Activated CD4-positive, alpha-beta memory T cell treated with anti-CD3 and anti-CD28 coated beads for 36 hours (primary cell): ENCODE measurements at regions not wholly inside any gene's neighbourhood (a gene's known extent, or its start where the extent isn't known, plus 50 kb on each side); places are given as distances from the start of the nearest gene placed in this dataset.

Source experiments
- CTCF ChIA-PET: fragments of 350-600 bp; sonication (Branson Sonifier 250); formaldehyde crosslinking; loops from one replicate; lab custom pipeline; 2021; ENCODE audit warnings: antibody characterized with exemption, inconsistent platforms; lab: Charles Lee
- POLR2A ChIA-PET: fragments of 350-600 bp; sonication (Branson Sonifier 250); formaldehyde crosslinking; loops from one replicate; lab custom pipeline; 2021; ENCODE audit warnings: antibody characterized with exemption; lab: Charles Lee
- DNase-seq: peaks from one replicate; pipeline ENCODE4 v3.0.0-alpha.2; 2020
- H3K27ac Mint-ChIP-seq: one replicate; pipeline ENCODE4 v1.8.0; 2021; ENCODE audit warnings: mixed read lengths
- H3K27me3 Mint-ChIP-seq: one replicate; pipeline ENCODE4 v1.8.0; 2021; ENCODE audit warnings: mixed read lengths
- H3K36me3 Mint-ChIP-seq: one replicate; pipeline ENCODE4 v1.8.0; 2021; ENCODE audit warnings: mixed read lengths
- H3K4me1 Mint-ChIP-seq: one replicate; pipeline ENCODE4 v1.8.0; 2021; ENCODE audit warnings: low read depth, mixed read lengths
- H3K4me3 Mint-ChIP-seq: one replicate; pipeline ENCODE4 v1.8.0; 2021; ENCODE audit warnings: mild to moderate bottlenecking, mixed read lengths
- H3K9me3 Mint-ChIP-seq: one replicate; pipeline ENCODE4 v1.8.0; 2021; ENCODE audit warnings: mixed read lengths
- intact Hi-C: fragments of 100-400 bp; cut with micrococcal nuclease; formaldehyde crosslinking; loops from one replicate; pipeline ENCODE4 v1.15.1; 2023

- Mint-ChIP-seq H3K4me1 (no peaks in the 10 kb centered on the region), H3K4me3 (no peak overlapping the region), H3K36me3 (no peaks in the 10 kb centered on the region), H3K27me3 (peaks cover 29% of the 10 kb centered on the region), H3K9me3 (no peaks in the 10 kb centered on the region), H3K27ac (no peak overlapping the region)
- intact Hi-C loops: no loop called here
- ChIA-PET POLR2A (no interaction called here), CTCF (no interaction called here)
- DNase-seq: no peak
These were observed 171.5 kb upstream of the CAMK1G start for GRCh38 chr1:209412036-209412435.

DNA sequence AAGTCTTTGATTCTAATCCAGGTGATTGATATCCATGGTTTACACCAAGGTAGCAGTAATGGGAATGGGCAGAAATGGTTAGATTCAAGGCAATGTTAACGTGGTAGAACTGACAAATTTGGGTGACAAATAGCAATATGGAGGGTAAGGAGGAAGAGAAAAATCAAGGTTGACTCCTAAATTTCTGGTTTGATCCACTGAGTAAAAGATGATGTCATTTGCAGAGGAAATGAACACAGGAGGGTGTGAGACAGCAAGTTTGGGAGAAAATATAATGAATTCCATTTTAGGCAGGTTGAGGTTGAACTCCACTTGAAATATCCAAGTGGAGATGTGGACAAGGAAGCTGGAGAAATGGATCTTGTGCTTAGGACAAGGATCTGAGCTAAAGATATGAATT, 170.9 kb upstream of the CAMK1G start:
- Mint-ChIP-seq H3K36me3 (no peaks in the 10 kb centered on the region), H3K4me3 (no peak overlapping the region)
- CTCF ChIA-PET: no interaction called here

DNA sequence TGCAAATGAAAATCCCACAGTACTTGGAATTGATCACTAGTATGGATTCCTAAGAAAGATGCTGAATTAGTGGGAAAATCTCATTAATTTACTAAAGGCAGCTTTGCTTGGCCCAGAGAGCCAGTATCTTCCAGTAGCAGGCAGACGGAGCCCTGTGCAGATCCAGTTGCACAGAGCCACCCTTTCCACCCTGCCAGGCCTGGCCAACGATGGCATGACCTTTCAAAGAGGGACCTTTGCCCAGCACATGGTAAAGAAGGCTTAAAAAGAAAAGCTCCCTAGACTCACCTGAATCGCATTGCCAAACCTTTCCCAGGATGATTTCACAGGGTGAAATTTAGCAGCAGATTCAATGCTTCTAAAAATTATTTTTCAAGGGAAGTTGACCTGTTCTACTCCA, 170.5 kb upstream of the CAMK1G start:
- no peak for DNase-seq
- CTCF ChIA-PET: no interaction called here
- H3K27ac Mint-ChIP-seq: no peak overlapping the region
- no peaks in the 10 kb centered on the region for H3K9me3 Mint-ChIP-seq
- no peaks in the 10 kb centered on the region for H3K36me3 Mint-ChIP-seq
- no peak overlapping the region for H3K4me3 Mint-ChIP-seq
- peaks cover 29% of the 10 kb centered on the region for H3K27me3 Mint-ChIP-seq
- POLR2A ChIA-PET: no interaction called here
- no peaks in the 10 kb centered on the region for H3K4me1 Mint-ChIP-seq
- intact Hi-C loops: no loop called here

More for the DNA sequence above, 170.9 kb upstream of the CAMK1G start:
- H3K9me3 Mint-ChIP-seq: no peaks in the 10 kb centered on the region
- POLR2A ChIA-PET: no interaction called here
- H3K27ac Mint-ChIP-seq: no peak overlapping the region
- no peaks in the 10 kb centered on the region for H3K4me1 Mint-ChIP-seq
- intact Hi-C loops: no loop called here
- no peak for DNase-seq
- H3K27me3 Mint-ChIP-seq: peaks cover 29% of the 10 kb centered on the region

DNA sequence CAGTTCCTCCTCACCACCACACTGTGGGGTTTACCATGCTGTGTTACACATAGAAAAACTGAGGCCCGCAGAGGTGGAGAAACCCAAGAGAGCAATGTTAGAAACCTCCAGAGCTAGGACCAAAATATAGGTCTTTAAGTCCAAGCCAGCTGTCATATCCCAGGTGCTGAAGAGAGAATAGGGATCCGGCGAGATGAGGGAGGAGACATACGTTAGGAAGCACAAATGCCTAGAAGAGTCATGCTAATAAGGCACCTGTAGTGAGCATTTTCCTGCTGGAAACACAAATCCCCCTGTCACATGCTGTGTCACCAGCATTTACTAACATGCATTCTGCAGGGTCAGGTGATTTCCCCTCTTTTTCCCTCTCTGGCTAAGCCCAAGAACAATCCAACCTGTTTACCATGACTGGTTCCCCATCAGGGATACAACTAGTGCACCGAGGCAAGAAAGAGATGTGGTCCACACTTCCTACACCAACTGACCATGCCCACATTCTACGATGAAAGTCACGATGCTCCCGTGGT, 168.6 kb upstream of the CAMK1G start:
- Mint-ChIP-seq H3K4me3 (no peak overlapping the region), H3K4me1 (no peaks in the 10 kb centered on the region), H3K9me3 (no peaks in the 10 kb centered on the region), H3K36me3 (no peaks in the 10 kb centered on the region), H3K27ac (no peak overlapping the region), H3K27me3 (peaks cover 25% of the 10 kb centered on the region)
- ChIA-PET CTCF (no interaction called here), POLR2A (no interaction called here)
- intact Hi-C loops: no loop called here
- no peak for DNase-seq

DNA sequence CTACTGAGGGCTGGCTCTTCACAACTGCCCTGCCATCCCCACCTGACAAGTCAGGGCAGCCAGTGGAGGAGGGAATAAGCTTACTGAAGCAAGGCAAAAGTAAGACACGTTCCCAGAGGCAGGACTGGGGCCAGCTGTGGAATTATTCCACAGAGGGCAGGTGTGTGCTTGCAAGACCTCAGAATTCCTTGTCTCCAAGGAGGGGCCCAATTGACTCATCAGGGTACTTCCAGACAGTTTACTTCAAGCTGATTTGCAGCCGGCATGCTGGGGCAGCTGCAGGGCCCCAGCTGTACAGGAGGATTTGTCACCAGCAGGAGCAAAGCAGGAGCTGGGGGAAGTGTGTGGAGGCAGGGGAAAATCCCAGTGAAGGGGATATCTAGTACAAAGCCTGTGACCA, 167.5 kb upstream of the CAMK1G start:
- POLR2A ChIA-PET: no interaction called here
- no peak for DNase-seq
- CTCF ChIA-PET: interaction anchor here (0.7 kb wide), 1 partner anchor 60 kb away, joined by 3 read pairs; no protein-coding TSS in a partner anchor
- intact Hi-C loops: no loop called here
- Mint-ChIP-seq H3K27me3 (peaks cover 25% of the 10 kb centered on the region), H3K27ac (no peak overlapping the region), H3K4me3 (no peak overlapping the region), H3K9me3 (no peaks in the 10 kb centered on the region), H3K36me3 (no peaks in the 10 kb centered on the region), H3K4me1 (no peaks in the 10 kb centered on the region)

DNA sequence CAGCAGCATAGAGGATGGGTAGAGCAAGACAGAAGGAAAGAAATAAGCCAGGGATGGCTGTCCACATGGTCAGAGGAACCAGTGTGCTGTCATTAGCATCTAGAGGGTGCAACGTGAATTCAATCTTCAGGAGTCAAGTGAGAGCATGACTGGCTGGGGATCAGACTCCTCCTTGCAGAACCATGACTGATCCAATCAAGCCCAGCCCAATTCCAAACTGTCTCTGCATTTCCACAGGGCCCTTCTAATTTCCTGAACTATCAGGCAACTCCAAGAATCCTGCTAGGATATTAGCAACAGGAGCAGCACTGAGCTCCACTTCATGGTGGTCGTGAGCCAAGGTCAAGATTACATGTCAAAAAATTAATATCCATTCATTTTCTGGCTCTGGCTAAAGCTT, 166.8 kb upstream of the CAMK1G start:
- no peak overlapping the region for H3K4me3 Mint-ChIP-seq
- H3K36me3 Mint-ChIP-seq: no peaks in the 10 kb centered on the region
- no peaks in the 10 kb centered on the region for H3K4me1 Mint-ChIP-seq
- POLR2A ChIA-PET: no interaction called here
- no peak overlapping the region for H3K27ac Mint-ChIP-seq
- H3K27me3 Mint-ChIP-seq: peaks cover 22% of the 10 kb centered on the region
- intact Hi-C loops: no loop called here
- no peaks in the 10 kb centered on the region for H3K9me3 Mint-ChIP-seq
- no peak for DNase-seq
- CTCF ChIA-PET: interaction anchor here (0.6 kb wide), 2 partner anchors 169 to 1456 kb away, joined by 3 to 4 read pairs; no protein-coding TSS in a partner anchor

- H3K27ac Mint-ChIP-seq: no peak overlapping the region
- no peak overlapping the region for H3K4me3 Mint-ChIP-seq
- H3K9me3 Mint-ChIP-seq: no peaks in the 10 kb centered on the region
- H3K4me1 Mint-ChIP-seq: no peaks in the 10 kb centered on the region
- intact Hi-C loops: no loop called here
- DNase-seq: no peak
- CTCF ChIA-PET: no interaction called here
- peaks cover 18% of the 10 kb centered on the region for H3K27me3 Mint-ChIP-seq
- H3K36me3 Mint-ChIP-seq: no peaks in the 10 kb centered on the region
- POLR2A ChIA-PET: no interaction called here
These were observed 165.8 kb upstream of the CAMK1G start for GRCh38 chr1:209417761-209418160.

DNA sequence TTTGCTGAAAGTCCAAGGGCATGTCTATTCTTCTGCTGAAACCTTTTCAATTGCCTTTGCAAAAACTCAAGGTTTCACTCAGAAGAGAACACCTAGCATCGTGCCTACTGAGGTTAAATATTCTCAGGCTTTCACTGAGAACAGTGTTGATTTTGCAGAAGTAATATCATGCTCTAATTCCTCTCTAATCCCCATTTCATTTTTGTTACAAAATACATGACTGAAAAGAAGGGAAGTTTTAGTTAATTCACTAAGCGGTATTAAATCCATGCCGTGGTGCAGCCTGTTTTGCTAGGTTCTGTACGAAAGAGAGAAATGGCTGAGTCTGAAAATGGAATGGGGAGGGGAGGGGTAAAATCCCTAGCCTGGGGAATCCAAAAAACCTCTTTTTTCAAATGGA, 163.2 kb upstream of the CAMK1G start:
- H3K36me3 Mint-ChIP-seq: no peaks in the 10 kb centered on the region
- ChIA-PET POLR2A (no interaction called here), CTCF (no interaction called here)
- DNase-seq: no peak
- intact Hi-C loops: no loop called here
- H3K4me3 Mint-ChIP-seq: no peak overlapping the region
- no peak overlapping the region for H3K27ac Mint-ChIP-seq
- no peaks in the 10 kb centered on the region for H3K4me1 Mint-ChIP-seq
- H3K27me3 Mint-ChIP-seq: peaks cover 4% of the 10 kb centered on the region
- no peaks in the 10 kb centered on the region for H3K9me3 Mint-ChIP-seq

GRCh38 chr1:209421186-209421585, 162.3 kb upstream of the CAMK1G start:
- Mint-ChIP-seq H3K36me3 (no peaks in the 10 kb centered on the region), H3K27me3 (peaks cover 1% of the 10 kb centered on the region), H3K4me1 (no peaks in the 10 kb centered on the region), H3K9me3 (no peaks in the 10 kb centered on the region), H3K4me3 (no peak overlapping the region), H3K27ac (no peak overlapping the region)
- ChIA-PET CTCF (interaction anchor here (0.8 to 1.1 kb wide), 2 partner anchors 46 to 173 kb away, joined by 3 read pairs; no protein-coding TSS in a partner anchor), POLR2A (no interaction called here)
- DNase-seq: no peak
- intact Hi-C loops: no loop called here

DNA sequence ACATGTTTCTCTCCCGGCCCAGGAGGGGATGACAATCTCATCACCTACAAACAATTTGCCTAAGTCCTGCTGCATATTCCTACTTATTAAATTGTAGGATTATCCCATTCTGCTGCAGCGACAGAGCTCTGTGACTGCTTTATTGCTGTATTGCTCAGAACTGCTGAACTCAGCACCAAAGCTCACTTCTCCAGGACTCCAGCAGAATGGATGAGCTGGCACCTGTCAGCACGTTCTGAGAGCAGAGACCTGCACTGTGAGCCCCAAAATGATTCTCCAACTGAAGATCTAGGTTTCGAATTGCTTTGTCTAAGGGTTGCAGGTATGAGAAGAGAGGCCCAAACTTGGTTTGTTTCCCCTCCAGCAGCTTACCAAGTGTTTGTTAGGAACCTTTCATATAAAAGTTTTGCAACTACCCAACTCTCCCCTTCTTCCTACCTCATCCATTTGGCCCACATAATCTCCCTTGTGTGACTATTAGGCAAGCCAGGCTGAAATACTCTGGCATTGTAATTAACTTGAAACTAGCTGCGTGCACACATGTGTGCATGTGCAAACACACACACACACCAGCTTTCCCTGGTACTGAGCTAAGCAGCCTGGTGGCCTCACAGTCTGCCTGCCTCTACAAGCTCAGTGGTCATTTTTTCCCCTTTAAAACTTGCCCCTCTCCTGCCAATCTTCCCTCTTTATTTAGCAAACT, 161.4 kb upstream of the CAMK1G start:
- H3K36me3 Mint-ChIP-seq: no peaks in the 10 kb centered on the region
- POLR2A ChIA-PET: no interaction called here

DNA sequence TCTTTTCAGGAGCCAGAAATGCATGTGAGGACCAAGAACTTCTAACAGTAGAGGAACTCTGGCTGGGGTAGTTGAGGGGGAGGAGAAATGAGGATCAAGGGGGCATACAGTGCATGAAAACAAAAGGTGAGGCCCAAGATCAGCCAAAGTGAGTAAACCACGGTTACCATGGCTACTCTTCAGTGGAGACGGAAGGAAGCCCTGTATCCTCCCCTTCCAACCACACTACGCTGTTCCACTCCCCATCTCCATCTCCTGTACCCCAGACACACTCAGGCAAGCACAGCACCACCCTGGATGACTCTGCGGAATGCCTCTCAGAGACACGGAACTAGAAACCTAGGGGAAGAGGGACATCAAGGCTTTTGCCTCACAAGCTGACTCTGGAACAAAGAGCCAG, 157.6 kb upstream of the CAMK1G start:
- no peak overlapping the region for H3K27ac Mint-ChIP-seq
- ChIA-PET CTCF (no interaction called here), POLR2A (no interaction called here)
- H3K27me3 Mint-ChIP-seq: peaks cover 8% of the 10 kb centered on the region
- intact Hi-C loops: no loop called here
- no peak overlapping the region for H3K4me3 Mint-ChIP-seq
- no peak for DNase-seq
- no peaks in the 10 kb centered on the region for H3K36me3 Mint-ChIP-seq
- no peaks in the 10 kb centered on the region for H3K9me3 Mint-ChIP-seq
- no peaks in the 10 kb centered on the region for H3K4me1 Mint-ChIP-seq

More for the DNA sequence above, 161.4 kb upstream of the CAMK1G start:
- H3K4me3 Mint-ChIP-seq: no peak overlapping the region
- CTCF ChIA-PET: interaction anchor here (0.8 to 1.1 kb wide), 2 partner anchors 47 to 174 kb away, joined by 3 read pairs; no protein-coding TSS in a partner anchor
- H3K4me1 Mint-ChIP-seq: no peaks in the 10 kb centered on the region
- peaks cover 1% of the 10 kb centered on the region for H3K27me3 Mint-ChIP-seq
- intact Hi-C loops: no loop called here
- H3K9me3 Mint-ChIP-seq: no peaks in the 10 kb centered on the region
- H3K27ac Mint-ChIP-seq: no peak overlapping the region
- DNase-seq: no peak

DNA sequence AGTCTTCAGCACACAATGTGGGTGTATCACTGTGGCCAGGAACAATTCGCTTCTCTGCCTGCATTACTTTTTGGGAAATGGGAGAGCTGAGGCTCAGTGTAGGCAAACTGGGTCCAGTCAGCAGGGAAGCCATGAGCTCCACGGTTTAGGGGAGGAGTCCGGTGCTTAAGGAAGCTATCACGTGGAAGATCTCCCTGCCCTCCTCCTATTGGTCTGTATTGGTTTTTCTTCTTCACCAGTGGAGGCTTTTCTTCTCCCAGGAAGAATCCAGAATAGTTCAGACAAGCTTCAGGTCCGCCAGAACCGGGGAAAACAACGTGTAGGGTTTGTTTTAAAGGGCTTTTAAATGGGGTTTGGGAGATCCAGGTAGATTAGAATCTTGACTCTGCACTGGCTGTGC, 156.2 kb upstream of the CAMK1G start:
- CTCF ChIA-PET: no interaction called here
- no peak overlapping the region for H3K27ac Mint-ChIP-seq
- no peaks in the 10 kb centered on the region for H3K36me3 Mint-ChIP-seq
- POLR2A ChIA-PET: no interaction called here
- H3K9me3 Mint-ChIP-seq: no peaks in the 10 kb centered on the region
- no peaks in the 10 kb centered on the region for H3K4me1 Mint-ChIP-seq
- intact Hi-C loops: no loop called here
- no peak for DNase-seq
- peaks cover 6% of the 10 kb centered on the region for H3K27me3 Mint-ChIP-seq
- no peak overlapping the region for H3K4me3 Mint-ChIP-seq

DNA sequence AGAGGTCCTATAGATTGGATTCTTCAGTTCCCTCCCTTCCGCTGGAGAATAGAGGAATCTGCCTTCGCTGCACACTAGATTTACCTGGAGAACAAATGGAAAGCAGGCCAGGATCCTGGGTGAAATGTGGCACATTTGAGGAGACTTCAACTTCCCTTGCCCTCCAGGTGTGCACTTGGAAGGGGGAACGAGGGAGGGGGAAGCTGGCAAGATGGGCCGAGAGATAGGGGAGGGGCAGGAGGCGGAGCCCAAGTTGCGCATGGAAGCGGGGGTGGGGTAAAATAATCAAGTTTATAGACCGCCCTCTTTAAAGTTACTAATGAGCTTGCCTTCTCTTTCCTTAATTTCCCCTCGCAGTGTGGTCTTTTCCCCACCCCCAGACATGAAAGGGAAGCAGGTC, 155.7 kb upstream of the CAMK1G start:
- intact Hi-C loops: no loop called here
- H3K4me1 Mint-ChIP-seq: no peaks in the 10 kb centered on the region
- CTCF ChIA-PET: no interaction called here

More for the DNA sequence above, 155.7 kb upstream of the CAMK1G start:
- DNase-seq: no peak
- H3K9me3 Mint-ChIP-seq: no peaks in the 10 kb centered on the region
- POLR2A ChIA-PET: no interaction called here
- no peaks in the 10 kb centered on the region for H3K36me3 Mint-ChIP-seq
- H3K27me3 Mint-ChIP-seq: peaks cover 6% of the 10 kb centered on the region
- no peak overlapping the region for H3K27ac Mint-ChIP-seq
- no peak overlapping the region for H3K4me3 Mint-ChIP-seq
